Erythroblast (primary cell): ENCODE measurements at regions not wholly inside any gene's neighbourhood (a gene's known extent, or its start where the extent isn't known, plus 50 kb on each side); places are given as distances from the start of the nearest gene placed in this dataset.
"Not testable (repeated sequence)": the region's sequence is repeated elsewhere in the genome, so short reads cannot be mapped to it uniquely, and the experiment has no call there.

Source experiments
- GATA1 ChIP-seq: IDR thresholded peaks from 2 replicates; pipeline ENCODE4 v1.6.1; 2011; ENCODE audit warnings: low read depth, mild to moderate bottlenecking, control low read depth, low read length, moderate library complexity
- POLR2A ChIP-seq: IDR thresholded peaks from 2 replicates; pipeline ENCODE4 v1.6.1; 2011; ENCODE audit warnings: mild to moderate bottlenecking, low read length

DNA sequence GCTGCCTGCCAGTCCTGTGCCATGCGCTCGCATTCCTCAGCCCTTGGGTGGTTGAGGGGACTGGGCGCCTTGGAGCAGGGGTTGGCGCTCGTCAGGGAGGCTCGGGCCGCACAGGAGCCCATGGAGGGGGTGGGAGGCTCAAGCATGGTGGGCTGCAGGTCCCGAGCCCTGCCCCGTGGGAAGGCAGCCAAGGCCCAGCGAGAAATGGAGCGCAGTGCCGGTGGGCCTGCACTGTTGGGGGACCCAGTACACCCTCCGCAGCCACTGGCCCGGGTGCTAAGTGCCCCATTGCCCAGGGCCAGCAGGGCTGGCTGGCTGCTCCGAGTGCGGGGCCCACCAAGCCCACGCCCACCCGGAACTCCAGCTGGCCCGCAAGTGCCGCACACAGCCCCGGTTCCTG lies 390.8 kb upstream of the ANKRD30A start:
- not testable (repeated sequence) for TF ChIP-seq POLR2A, GATA1
